Activated T-cell treated with anti-CD3 and anti-CD28 coated beads for 48 hours (primary cell): ENCODE measurements at regions not wholly inside any gene's neighbourhood (a gene's known extent, or its start where the extent isn't known, plus 50 kb on each side); places are given as distances from the start of the nearest gene placed in this dataset.

Source experiments
- DNase-seq: peaks from one replicate; pipeline ENCODE4 v3.0.0-alpha.2; 2020; ENCODE audit warnings: low read depth

- DNase-seq = no peak
These were observed 97.7 kb downstream of the CD47 start for GRCh38 chr3:107992976-107993684.

- DNase-seq = no peak
These were observed 99.9 kb downstream of the CD47 start for GRCh38 chr3:107990926-107991325.

GRCh38 chr3:107990433-107990832, 100.4 kb downstream of the CD47 start:
- DNase-seq = no peak

- DNase-seq = no peak
These were observed 101.2 kb downstream of the CD47 start for GRCh38 chr3:107989661-107990060.

GRCh38 chr3:107988460-107989175, 102.2 kb downstream of the CD47 start:
- no peak for DNase-seq

GRCh38 chr3:107987036-107987939, 103.5 kb downstream of the CD47 start:
- DNase-seq = no peak

GRCh38 chr3:107986505-107986904, 104.3 kb downstream of the CD47 start:
- DNase-seq = no peak

GRCh38 chr3:107985496-107985895, 105.3 kb downstream of the CD47 start:
- peak; percentile 23 for DNase-seq

GRCh38 chr3:107983247-107983646, 107.6 kb downstream of the CD47 start:
- DNase-seq = no peak

GRCh38 chr3:107982165-107982564, 108.7 kb downstream of the CD47 start:
- no peak for DNase-seq

GRCh38 chr3:107981471-107982111, 109.2 kb downstream of the CD47 start:
- DNase-seq = no peak

- DNase-seq = no peak
These were observed 111.3 kb downstream of the CD47 start for GRCh38 chr3:107979538-107979937.

- no peak for DNase-seq
These were observed 112.4 kb downstream of the CD47 start for GRCh38 chr3:107978131-107979055.

- no peak for DNase-seq
These were observed 113.4 kb downstream of the CD47 start for GRCh38 chr3:107977221-107978130.

GRCh38 chr3:107976202-107976800, 114.5 kb downstream of the CD47 start:
- no peak for DNase-seq

GRCh38 chr3:107975529-107976201, 115.2 kb downstream of the CD47 start:
- DNase-seq = no peak

- no peak for DNase-seq
These were observed 116.9 kb downstream of the CD47 start for GRCh38 chr3:107973961-107974360.

- DNase-seq = no peak
These were observed 117.7 kb downstream of the CD47 start for GRCh38 chr3:107973152-107973551.

- no peak for DNase-seq
These were observed 119.7 kb downstream of the CD47 start for GRCh38 chr3:107970993-107971580.
